A549 (cell line): ENCODE measurements at regions not wholly inside any gene's neighbourhood (a gene's known extent, or its start where the extent isn't known, plus 50 kb on each side); places are given as distances from the start of the nearest gene placed in this dataset.

Experiments used
- HEYL ChIP-seq: fragments of 250-450 bp; sonication (Bioruptor Pico); IDR thresholded peaks from 2 replicates; pipeline ENCODE4 v1.8.0; 2021; ENCODE audit warnings: mild to moderate bottlenecking, moderate library complexity
- JUN ChIP-seq, 2 experiments: fragments of >200 bp; sonication (Bioruptor Twin); formaldehyde crosslinking; IDR thresholded peaks; 2 replicates in 1 of 2; 3 replicates in 1 of 2; pipeline ENCODE4 v1.6.1; 2016 to 2017
- KDM5A ChIP-seq: fragments of 200-600 bp; sonication (generic); IDR thresholded peaks from 2 replicates; pipeline ENCODE4 v1.6.1; 2016; ENCODE audit warnings: antibody characterized with exemption, mild to moderate bottlenecking
- POLR2A ChIP-seq: IDR thresholded peaks from 2 replicates; pipeline ENCODE4 v1.6.1; 2012; ENCODE audit warnings: mild to moderate bottlenecking, low read length
- TF ChIP-seq, protein P1 (sequence below): fragments of >200 bp; sonication (Bioruptor Twin); formaldehyde crosslinking; IDR thresholded peaks from 3 replicates; pipeline ENCODE4 v1.5.1; 2016
- TF ChIP-seq, protein P2 (sequence below): IDR thresholded peaks from 2 replicates; pipeline ENCODE4 v1.6.1; 2012
- TF ChIP-seq, protein P3 (sequence below): fragments of 200-600 bp; sonication (generic); IDR thresholded peaks from 2 replicates; pipeline ENCODE4 v1.6.1; 2016; ENCODE audit warnings: antibody characterized with exemption, mild to moderate bottlenecking, moderate library complexity

DNA sequence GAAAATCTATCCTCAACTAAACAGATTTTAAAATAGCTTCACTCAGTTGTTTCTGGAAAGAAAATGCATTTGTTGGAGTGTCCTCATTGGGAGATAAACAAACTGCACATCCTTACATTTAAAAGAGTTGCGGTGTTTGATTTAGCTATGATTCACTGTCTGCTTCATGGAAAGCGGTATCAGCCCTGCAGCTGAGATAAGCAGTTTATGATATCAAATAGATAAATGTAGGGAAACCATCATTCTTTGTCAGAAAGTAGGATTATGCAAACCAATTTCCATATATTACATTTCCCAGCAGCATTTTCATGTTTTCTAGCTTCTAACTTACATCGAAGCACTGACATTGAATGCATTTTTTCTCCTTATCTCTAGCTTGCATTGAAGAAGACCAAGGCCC is 698.9 kb downstream of the DIPK2A start:
- TF ChIP-seq, protein P1, sequence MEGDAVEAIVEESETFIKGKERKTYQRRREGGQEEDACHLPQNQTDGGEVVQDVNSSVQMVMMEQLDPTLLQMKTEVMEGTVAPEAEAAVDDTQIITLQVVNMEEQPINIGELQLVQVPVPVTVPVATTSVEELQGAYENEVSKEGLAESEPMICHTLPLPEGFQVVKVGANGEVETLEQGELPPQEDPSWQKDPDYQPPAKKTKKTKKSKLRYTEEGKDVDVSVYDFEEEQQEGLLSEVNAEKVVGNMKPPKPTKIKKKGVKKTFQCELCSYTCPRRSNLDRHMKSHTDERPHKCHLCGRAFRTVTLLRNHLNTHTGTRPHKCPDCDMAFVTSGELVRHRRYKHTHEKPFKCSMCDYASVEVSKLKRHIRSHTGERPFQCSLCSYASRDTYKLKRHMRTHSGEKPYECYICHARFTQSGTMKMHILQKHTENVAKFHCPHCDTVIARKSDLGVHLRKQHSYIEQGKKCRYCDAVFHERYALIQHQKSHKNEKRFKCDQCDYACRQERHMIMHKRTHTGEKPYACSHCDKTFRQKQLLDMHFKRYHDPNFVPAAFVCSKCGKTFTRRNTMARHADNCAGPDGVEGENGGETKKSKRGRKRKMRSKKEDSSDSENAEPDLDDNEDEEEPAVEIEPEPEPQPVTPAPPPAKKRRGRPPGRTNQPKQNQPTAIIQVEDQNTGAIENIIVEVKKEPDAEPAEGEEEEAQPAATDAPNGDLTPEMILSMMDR, result no peak
- TF ChIP-seq HEYL, result no peak
- TF ChIP-seq KDM5A, result no peak
- TF ChIP-seq, protein P2, sequence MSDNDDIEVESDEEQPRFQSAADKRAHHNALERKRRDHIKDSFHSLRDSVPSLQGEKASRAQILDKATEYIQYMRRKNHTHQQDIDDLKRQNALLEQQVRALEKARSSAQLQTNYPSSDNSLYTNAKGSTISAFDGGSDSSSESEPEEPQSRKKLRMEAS, result no peak
- TF ChIP-seq, protein P3, sequence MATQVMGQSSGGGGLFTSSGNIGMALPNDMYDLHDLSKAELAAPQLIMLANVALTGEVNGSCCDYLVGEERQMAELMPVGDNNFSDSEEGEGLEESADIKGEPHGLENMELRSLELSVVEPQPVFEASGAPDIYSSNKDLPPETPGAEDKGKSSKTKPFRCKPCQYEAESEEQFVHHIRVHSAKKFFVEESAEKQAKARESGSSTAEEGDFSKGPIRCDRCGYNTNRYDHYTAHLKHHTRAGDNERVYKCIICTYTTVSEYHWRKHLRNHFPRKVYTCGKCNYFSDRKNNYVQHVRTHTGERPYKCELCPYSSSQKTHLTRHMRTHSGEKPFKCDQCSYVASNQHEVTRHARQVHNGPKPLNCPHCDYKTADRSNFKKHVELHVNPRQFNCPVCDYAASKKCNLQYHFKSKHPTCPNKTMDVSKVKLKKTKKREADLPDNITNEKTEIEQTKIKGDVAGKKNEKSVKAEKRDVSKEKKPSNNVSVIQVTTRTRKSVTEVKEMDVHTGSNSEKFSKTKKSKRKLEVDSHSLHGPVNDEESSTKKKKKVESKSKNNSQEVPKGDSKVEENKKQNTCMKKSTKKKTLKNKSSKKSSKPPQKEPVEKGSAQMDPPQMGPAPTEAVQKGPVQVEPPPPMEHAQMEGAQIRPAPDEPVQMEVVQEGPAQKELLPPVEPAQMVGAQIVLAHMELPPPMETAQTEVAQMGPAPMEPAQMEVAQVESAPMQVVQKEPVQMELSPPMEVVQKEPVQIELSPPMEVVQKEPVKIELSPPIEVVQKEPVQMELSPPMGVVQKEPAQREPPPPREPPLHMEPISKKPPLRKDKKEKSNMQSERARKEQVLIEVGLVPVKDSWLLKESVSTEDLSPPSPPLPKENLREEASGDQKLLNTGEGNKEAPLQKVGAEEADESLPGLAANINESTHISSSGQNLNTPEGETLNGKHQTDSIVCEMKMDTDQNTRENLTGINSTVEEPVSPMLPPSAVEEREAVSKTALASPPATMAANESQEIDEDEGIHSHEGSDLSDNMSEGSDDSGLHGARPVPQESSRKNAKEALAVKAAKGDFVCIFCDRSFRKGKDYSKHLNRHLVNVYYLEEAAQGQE, result no peak
- TF ChIP-seq JUN (IDR thresholded peaks at IDR 0.05), result no peak
- no peak for TF ChIP-seq POLR2A
